GM18502 (cell line): ENCODE measurements at regions not wholly inside any gene's neighbourhood (a gene's known extent, or its start where the extent isn't known, plus 50 kb on each side); places are given as distances from the start of the nearest gene placed in this dataset.

ENCODE experiments used
- ATAC-seq: cut with Tn5 transposase; IDR thresholded peaks from one replicate; pipeline ENCODE4 v1.9.1; 2021; ENCODE audit warnings: mild to moderate bottlenecking; ENCODE audit not compliant: unreplicated experiment, poor library complexity

- no peak for ATAC-seq
Measured at GRCh38 chr21:41671859-41672542, 94.9 kb downstream of the RIPK4 start.

- no peak for ATAC-seq
Measured at GRCh38 chr21:41671212-41671762, 95.6 kb downstream of the RIPK4 start.

- ATAC-seq, result no peak
Measured at GRCh38 chr21:41670056-41670805, 96.6 kb downstream of the RIPK4 start.

DNA sequence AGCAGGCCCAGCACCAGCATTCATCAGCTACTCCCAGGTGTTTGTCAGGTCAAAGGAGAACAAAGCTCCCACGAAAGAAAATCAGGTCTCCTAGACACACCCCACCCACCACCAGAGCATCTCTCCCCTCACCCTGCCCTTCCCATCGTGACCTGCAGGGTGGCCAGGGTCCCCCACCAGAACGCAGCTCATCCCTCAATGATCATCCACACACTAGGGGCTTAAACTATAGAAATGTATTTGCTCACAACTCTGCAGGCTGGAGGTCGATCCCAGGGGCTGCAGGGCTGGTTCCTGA is 97.4 kb downstream of the RIPK4 start:
- ATAC-seq, result no peak

DNA sequence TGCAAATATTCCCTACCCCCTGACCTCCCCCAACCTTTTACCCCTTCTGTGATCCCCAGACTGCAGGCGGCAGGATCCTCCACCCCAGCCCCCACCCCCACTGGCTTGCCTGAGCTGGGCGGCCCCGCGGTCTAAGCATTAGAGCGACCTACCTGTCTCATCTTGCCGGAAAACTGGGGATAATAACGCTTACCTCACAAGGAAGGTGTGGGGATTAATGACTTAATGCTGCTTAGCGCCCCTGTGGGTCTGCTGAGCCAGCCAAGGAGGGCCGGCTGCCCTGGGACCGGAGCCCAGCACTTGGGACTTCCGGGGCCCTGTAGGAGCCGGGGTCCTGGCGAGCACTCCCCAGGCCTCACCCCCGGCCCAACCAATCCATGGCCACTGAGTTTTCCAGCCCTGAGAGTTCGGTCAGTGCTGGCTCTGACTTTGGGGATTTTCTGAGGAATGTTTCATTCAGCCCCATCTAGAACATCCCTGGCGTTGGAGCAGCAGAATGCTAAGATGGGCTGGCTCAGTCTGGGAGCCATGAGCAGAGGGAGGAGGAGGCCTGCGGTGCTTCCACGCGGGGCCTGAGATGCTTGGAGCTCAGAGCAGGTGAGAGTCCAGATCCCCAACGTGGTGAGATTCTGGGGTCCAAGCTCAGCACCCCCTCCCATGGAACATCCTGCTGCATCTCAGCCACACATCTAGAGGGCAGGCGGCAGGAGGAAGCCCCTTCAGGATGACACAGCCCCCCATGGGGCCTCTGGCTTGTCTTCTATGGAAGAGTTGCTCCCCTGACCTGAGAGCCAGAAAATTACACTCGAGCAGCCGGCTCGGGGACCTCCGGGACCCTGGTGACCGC is 97.9 kb downstream of the RIPK4 start:
- ATAC-seq, result no peak

GRCh38 chr21:41668051-41668541 is 98.8 kb downstream of the RIPK4 start:
- ATAC-seq, result no peak

DNA sequence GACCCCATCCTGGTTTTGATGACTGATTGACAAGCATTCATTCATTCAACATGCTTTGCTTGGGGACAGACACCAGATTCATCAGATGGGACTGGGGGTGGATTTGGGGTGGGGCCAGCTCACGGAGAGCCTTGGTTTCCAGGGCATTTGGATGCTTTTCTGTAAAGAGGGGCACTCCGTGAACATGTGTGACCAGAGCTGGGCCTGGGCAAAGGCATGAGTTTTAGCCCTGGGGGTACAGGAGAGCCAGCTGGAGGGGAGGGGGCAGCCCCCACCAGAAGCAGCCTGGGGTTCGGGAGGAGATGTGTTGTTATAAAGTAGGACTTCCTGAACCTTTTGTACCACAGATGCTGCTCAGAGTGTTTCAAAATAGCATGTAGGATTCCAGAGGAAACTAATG is 99.7 kb downstream of the RIPK4 start:
- ATAC-seq, result no peak

DNA sequence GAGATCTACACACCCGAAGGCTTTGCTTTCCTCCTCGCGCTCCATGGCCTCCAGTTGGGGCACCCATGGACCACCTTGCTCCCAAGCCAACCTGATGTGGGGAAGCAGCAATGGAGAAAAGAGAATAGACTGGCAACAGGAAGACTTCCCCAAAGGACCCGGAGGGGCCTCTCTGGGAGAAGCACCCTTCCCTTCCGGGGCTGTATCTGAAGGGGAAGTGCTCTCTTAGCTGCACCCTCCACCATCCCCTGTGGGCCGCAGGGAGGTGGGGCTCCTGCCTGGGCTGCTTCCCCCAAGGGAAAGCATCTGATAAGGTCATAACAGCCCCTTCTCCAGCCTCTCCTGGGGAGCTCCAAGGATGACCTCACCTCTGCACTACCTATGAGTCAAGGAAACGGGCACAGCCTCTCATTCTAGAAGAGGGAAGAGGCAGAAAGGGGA is 100.2 kb downstream of the RIPK4 start:
- no peak for ATAC-seq

DNA sequence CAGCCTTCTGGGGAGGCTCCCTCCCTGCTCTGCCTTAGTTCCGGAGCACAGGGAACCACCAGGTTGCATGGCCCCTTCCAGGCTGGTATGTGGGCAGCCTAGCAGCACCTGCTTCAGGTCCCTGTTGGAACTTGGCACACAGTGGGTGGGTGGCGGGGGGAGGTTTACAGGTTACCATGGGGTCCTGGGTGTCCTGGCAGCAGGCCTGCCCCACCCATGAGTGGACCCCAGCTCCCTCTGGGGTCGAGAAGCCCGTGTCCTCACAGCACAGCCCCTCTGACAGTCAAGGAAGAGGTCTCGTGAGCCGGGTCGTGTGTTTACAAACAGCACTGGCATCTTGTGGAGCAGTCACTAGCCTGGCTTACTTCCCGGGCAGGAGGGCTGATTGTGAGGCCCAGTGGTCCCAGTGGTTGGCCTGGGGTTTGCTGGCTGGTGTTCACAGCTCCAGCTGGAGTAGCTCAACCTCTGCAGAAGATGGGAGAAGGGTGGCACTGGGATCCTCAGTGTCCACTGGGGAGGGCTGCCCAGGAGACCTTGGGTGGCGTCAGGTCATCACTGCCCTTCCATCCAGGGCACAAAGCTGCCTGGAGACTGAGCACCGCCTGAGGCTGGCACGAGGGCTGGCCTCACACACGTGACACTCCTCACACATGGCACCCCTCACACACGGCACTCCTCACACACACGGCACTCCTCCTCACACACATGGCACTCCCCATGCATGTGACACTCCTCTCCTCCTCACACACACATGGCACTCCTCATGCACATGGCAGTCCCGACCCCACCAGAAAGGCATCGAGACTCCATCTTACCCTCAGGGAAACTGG is 100.9 kb downstream of the RIPK4 start:
- no peak for ATAC-seq

GRCh38 chr21:41664881-41665765 is 101.7 kb downstream of the RIPK4 start:
- no peak for ATAC-seq

DNA sequence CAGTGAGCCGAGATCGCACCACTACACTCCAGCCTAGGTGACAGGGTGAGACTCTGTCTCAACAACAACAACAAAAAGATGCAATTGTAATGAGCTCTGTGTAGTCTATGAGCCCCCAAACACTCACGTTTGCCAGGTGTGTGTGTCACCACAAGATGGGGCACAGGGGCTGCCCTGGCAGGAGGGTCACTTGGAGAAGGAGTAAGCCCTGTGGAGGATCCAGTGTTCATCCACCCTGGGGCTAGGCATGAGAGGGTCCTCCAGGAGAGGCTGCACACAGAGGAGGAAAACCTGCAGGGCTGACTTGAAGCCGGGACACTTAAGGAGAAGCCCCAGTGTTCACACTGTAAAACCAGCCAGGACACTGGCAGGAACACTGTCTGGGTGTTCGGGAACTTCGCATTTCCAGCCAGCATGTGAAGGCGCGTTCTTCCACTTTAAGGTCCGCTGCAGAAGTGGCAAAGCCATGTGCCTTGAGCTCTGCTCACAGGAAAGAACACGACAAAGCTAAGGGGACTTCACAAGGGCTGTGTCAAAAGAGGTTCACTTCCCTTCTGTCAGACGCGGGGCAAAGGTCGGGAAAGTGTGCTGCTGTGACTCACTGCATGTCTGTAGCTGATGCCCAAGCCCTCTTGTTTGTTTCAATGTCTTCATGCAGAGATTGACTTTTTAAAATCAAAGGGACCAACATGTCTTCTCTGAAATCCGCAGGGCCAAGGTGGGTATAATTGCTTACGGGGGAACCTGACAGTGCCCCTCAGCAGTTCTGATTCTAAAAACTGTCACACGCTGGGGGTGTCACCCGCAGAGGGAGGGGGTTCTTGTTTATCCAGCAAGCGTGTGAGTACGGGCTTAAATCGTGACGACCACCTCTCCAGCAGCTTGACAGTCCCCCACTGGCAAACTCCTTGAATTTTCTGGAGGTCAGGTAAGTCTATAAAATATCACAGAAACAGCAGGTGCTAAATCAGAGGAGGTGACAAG is 102.8 kb downstream of the RIPK4 start:
- ATAC-seq, result no peak

DNA sequence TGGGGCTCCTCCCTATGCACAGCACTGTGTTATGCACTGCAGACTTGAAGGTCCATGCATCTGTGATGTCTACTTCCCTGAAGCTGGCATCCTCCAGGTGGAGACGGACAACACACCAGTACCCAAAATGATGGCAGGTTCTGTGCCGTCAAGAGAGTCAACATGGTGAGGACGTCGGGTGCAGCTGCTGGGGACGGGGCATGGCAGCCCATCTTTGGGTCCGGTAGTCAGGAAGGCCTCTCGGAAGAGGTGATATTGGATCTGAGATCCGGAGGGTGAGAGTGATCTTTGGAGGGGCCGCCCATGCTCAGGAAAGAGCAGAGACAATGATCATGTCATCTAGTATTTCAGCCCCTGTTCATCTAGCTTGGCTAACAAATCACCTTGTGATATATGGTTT is 104.1 kb downstream of the RIPK4 start:
- no peak for ATAC-seq

GRCh38 chr21:41662161-41662560 is 104.7 kb downstream of the RIPK4 start:
- no peak for ATAC-seq

DNA sequence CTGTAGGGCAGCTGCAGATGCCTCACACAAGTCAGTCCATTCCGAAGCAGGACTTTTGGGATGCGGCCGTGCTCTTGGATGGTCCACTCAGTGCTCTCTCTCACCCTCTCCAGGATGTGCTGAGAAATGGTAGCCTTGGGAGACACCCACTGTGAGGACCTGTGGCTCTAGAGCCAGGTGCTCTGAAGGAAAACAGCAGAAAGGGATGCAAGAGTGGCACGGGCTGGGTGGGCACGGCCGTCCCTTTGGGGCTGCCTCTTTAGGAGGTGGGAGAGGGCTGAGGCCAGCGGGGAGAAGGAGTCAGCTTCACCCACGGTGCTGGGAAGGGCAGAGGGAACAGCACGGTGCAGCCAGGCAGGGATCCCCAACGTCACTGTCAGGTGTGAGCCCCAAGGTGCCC is 106.1 kb downstream of the RIPK4 start:
- no peak for ATAC-seq

DNA sequence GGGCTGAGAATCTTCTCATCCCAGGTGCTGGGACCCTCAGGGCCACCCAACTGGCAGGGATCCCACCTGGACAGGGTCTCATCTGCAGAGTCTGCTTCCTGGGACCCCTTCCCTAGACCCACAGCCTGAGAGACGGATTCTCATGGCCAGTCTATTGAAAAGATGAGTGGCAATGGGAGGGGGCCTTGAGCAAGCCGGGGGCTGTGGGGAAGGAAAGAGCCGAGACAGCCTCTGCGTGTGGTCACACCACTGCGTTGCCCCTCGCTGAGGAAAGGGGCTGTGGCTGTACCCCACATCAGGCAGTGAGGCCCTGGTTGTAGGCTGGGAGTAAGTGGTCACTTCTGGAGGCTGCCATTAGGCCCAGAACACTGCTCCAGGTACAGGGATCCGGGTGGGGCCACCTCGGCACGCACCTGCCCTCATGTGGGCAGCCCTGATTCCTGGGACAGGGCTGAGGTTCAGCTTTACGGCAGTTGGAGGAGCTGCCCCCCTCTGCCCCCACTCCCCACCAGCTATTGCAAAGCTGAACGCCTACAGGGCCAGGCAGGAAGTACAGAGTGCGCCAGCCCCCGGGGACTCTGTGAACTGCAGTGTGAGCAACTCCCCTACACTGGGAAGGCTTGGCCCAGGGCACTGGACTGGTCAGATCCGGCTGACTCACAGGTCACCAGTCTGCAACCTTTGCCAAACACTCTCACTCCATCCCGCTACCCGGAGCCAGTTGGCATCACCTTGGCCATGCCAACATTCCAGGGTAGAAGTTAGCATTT is 106.9 kb downstream of the RIPK4 start:
- no peak for ATAC-seq

DNA sequence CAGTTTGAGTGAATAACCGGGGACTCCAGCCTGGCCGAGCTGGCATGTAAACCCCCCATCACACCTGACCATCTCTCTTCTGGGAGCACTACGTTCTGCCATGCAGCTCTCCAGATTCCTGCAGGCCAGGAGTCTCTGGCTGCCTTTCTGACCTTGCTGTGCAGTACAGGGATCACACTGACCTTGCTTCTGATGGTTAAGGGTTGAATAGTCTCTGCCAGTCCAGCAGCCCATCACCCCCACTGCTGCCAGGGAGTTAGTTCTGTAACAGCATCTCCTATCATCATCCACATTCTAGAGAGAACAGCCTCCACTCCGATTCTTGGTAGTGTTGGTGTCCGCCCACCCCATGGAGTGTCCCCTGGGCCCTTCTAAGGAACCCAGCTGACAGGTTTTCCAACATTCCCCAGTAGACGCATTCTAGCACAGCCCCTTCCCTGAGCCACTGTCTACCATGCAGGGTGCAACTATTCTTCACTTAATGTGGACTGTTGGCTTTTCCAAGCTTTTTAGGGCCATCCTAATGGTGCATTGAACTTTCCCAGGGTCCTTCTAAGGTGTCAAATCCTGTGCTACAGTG is 109.8 kb downstream of the RIPK4 start:
- no peak for ATAC-seq

GRCh38 chr21:41655259-41655658 is 111.6 kb downstream of the RIPK4 start:
- ATAC-seq, result no peak
